ENCODE measurements at regions not wholly inside any gene's neighbourhood (a gene's known extent, or its start where the extent isn't known, plus 50 kb on each side); places are given as distances from the start of the nearest gene placed in this dataset.

DNA sequence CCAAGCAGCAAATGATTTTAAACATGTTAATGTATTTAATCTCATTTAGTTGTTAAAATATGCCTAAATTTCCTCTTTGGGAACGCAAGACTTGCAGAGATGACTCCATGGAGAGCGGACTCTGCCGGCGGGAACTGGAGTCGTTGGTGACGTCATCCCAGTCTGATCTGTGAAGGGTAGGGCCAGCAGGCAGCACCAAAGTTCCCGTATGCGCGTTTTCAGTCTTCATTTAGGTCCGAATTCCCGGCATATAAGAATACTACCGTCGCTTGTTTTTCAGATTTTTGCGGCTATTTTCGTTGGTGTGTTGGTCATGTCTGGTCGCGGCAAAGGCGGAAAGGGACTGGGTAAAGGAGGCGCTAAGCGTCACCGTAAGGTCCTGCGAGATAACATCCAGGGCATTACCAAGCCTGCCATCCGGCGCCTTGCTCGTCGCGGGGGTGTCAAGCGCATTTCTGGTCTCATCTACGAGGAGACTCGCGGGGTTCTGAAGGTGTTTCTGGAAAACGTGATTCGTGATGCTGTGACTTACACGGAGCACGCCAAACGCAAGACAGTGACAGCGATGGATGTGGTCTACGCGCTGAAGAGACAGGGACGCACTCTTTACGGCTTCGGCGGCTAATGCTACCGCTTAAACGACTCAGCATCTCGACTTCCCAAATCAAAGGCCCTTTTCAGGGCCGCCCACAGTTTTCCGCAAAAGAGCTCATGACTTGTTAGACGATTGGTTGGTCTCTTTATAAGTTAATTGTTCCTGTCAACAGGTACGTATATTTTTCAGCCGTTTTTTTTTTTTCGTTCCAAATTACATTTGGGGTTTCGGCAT is 117.3 kb downstream of the HFE start:
- no peaks in the 10 kb centered on the region for H3K9me3 ChIP-seq (ENCODE audit: insufficient read depth, low read depth, low read length)
- peaks cover 59% of the 10 kb centered on the region for H3K4me1 ChIP-seq (ENCODE audit: insufficient read depth, low read length, poor library complexity, severe bottlenecking)
- no peaks in the 10 kb centered on the region for H4K20me1 ChIP-seq (ENCODE audit: insufficient read depth, low read length, poor library complexity, severe bottlenecking)
- H3K79me2 ChIP-seq (ENCODE audit: insufficient read depth, low read length) = no peaks in the 10 kb centered on the region
- peak overlapping the region; percentile 99 for H3K9ac ChIP-seq (ENCODE audit: low read depth, low read length, poor library complexity, severe bottlenecking)
- H3K9me2 ChIP-seq (replicated peaks; ENCODE audit: low read depth, low read length) = no peaks in the 10 kb centered on the region
- H3F3A ChIP-seq (ENCODE audit: low read depth) = peaks cover 19% of the 10 kb centered on the region
- H3K36me3 ChIP-seq (ENCODE audit: insufficient read depth, low read length) = no peaks in the 10 kb centered on the region
- peak overlapping the region; percentile 99 for H3K4me2 ChIP-seq (ENCODE audit: low read depth, low read length, poor library complexity, severe bottlenecking)
- H3K4me3 ChIP-seq (ENCODE audit: low read length, poor library complexity, severe bottlenecking) = peak overlapping the region; percentile 76
- TF ChIP-seq, protein P1, sequence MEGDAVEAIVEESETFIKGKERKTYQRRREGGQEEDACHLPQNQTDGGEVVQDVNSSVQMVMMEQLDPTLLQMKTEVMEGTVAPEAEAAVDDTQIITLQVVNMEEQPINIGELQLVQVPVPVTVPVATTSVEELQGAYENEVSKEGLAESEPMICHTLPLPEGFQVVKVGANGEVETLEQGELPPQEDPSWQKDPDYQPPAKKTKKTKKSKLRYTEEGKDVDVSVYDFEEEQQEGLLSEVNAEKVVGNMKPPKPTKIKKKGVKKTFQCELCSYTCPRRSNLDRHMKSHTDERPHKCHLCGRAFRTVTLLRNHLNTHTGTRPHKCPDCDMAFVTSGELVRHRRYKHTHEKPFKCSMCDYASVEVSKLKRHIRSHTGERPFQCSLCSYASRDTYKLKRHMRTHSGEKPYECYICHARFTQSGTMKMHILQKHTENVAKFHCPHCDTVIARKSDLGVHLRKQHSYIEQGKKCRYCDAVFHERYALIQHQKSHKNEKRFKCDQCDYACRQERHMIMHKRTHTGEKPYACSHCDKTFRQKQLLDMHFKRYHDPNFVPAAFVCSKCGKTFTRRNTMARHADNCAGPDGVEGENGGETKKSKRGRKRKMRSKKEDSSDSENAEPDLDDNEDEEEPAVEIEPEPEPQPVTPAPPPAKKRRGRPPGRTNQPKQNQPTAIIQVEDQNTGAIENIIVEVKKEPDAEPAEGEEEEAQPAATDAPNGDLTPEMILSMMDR (conservative IDR thresholded peaks at IDR 0.05; ENCODE audit: low read length) = peak; percentile 46
- no peak for TF ChIP-seq EZH2phosphoT487 (IDR thresholded peaks at IDR 0.05; ENCODE audit: borderline replicate concordance)
- no peaks in the 10 kb centered on the region for H3K27me3 ChIP-seq (ENCODE audit: insufficient read depth, low read length, poor library complexity, severe bottlenecking)
- no peak overlapping the region for H2AFZ ChIP-seq (ENCODE audit: low read length)

DNA sequence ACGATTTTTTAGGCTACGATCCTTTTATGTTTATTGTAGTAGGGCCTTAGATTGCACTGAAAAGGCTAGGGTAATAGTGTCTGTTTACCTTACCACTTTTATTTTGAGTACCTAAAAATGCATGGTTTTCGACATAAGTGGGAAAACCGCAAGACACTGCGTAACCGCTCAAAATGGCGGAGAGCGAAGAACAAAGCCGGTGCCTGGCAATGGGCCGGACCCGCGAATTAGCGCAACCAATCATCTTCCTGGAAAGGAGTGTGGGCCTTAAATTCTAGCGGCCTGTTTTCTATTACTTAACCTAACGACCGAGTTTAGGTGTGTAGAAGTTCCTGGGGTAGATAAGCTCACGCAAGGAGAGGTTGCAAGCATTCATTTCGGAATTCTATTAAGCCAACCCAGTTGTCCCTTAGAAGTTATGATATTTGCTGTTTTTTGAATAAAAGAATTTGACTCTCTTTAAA is 118.0 kb downstream of the HFE start:
- no peaks in the 10 kb centered on the region for H3K27me3 ChIP-seq (ENCODE audit: insufficient read depth, low read length, poor library complexity, severe bottlenecking)
- H3K36me3 ChIP-seq (ENCODE audit: insufficient read depth, low read length) = no peaks in the 10 kb centered on the region
- no peaks in the 10 kb centered on the region for H3K9me3 ChIP-seq (ENCODE audit: insufficient read depth, low read depth, low read length)
- peak overlapping the region; percentile 76 for H3K4me3 ChIP-seq (ENCODE audit: low read length, poor library complexity, severe bottlenecking)
- peaks cover 13% of the 10 kb centered on the region for H3F3A ChIP-seq (ENCODE audit: low read depth)
- H4K20me1 ChIP-seq (ENCODE audit: insufficient read depth, low read length, poor library complexity, severe bottlenecking) = no peaks in the 10 kb centered on the region
- no peaks in the 10 kb centered on the region for H3K79me2 ChIP-seq (ENCODE audit: insufficient read depth, low read length)
- no peaks in the 10 kb centered on the region for H3K9me2 ChIP-seq (replicated peaks; ENCODE audit: low read depth, low read length)
- H3K4me2 ChIP-seq (ENCODE audit: low read depth, low read length, poor library complexity, severe bottlenecking) = peak overlapping the region; percentile 99
- H3K4me1 ChIP-seq (ENCODE audit: insufficient read depth, low read length, poor library complexity, severe bottlenecking) = peaks cover 52% of the 10 kb centered on the region
- H3K9ac ChIP-seq (ENCODE audit: low read depth, low read length, poor library complexity, severe bottlenecking) = peak overlapping the region; percentile 99
- TF ChIP-seq, protein P1 (conservative IDR thresholded peaks at IDR 0.05; ENCODE audit: low read length) = no peak
- no peak for TF ChIP-seq EZH2phosphoT487 (IDR thresholded peaks at IDR 0.05; ENCODE audit: borderline replicate concordance)
- H2AFZ ChIP-seq (ENCODE audit: low read length) = no peak overlapping the region

DNA sequence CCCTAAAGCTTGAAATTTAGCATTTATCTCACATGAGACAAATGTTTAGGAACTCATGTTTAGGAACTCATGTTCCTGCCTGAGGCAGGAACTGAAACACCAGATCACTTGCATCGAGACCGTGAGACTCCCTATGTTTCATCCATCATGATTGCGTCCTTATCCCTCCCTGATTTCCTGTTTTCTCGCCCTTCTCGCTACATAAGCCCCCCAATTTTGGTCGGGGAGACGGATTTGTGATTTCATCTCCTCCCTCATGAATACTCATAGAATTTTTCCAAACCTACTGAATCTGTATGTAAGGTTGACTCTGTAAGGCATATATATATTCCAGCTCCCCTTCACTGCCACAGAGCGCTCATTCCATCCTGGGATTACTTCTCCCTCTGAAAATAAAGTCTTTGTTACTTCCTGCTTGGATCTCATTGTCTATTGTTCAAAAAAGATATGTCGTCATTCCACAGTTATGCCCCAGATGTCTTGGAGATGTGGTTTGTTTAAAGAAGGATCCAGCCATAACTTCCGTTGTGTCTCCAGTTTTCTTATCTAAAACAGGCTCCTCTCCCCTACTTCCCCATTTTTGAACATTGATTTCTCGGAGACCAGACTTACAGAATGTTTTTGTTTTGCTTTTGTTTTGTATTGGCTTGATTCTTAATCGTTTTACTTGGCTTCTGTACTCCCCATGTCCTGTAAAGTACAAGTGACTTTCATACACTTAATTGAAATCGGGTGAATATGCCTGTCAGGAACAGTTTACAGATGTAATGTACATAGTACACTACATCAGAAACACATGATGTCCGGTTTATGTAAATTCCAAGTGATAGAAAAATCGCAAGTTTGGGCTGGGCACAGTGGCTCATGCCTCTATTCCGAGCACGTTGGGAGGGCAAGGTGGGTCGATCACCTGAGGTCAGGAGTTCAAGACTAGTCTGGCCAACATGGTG is 118.7 kb downstream of the HFE start:
- H3K27me3 ChIP-seq (ENCODE audit: insufficient read depth, low read length, poor library complexity, severe bottlenecking) = no peaks in the 10 kb centered on the region

More for the DNA sequence above, 118.7 kb downstream of the HFE start:
- H3K79me2 ChIP-seq (ENCODE audit: insufficient read depth, low read length) = no peaks in the 10 kb centered on the region
- TF ChIP-seq EZH2phosphoT487 (IDR thresholded peaks at IDR 0.05; ENCODE audit: borderline replicate concordance) = no peak
- TF ChIP-seq, protein P1 (conservative IDR thresholded peaks at IDR 0.05; ENCODE audit: low read length) = no peak
- peaks cover 12% of the 10 kb centered on the region for H3F3A ChIP-seq (ENCODE audit: low read depth)
- H2AFZ ChIP-seq (ENCODE audit: low read length) = no peak overlapping the region
- H3K4me2 ChIP-seq (ENCODE audit: low read depth, low read length, poor library complexity, severe bottlenecking) = peak overlapping the region; percentile 99
- H3K4me3 ChIP-seq (ENCODE audit: low read length, poor library complexity, severe bottlenecking) = peak overlapping the region; percentile 76
- H3K4me1 ChIP-seq (ENCODE audit: insufficient read depth, low read length, poor library complexity, severe bottlenecking) = peaks cover 50% of the 10 kb centered on the region
- no peaks in the 10 kb centered on the region for H3K9me3 ChIP-seq (ENCODE audit: insufficient read depth, low read depth, low read length)
- peak overlapping the region; percentile 99 for H3K9ac ChIP-seq (ENCODE audit: low read depth, low read length, poor library complexity, severe bottlenecking)
- H3K36me3 ChIP-seq (ENCODE audit: insufficient read depth, low read length) = no peaks in the 10 kb centered on the region
- H3K9me2 ChIP-seq (replicated peaks; ENCODE audit: low read depth, low read length) = no peaks in the 10 kb centered on the region
- no peaks in the 10 kb centered on the region for H4K20me1 ChIP-seq (ENCODE audit: insufficient read depth, low read length, poor library complexity, severe bottlenecking)
